Lower lobe of right lung (tissue), 2 donors: ENCODE measurements at regions not wholly inside any gene's neighbourhood (a gene's known extent, or its start where the extent isn't known, plus 50 kb on each side); places are given as distances from the start of the nearest gene placed in this dataset.

Source experiments
- ATAC-seq, 2 donors: fragments of 200-7000 bp; cut with Tn5 transposase; one replicate each; pipeline ENCODE4 v1.9.1; 2020 to 2022; ENCODE audit warnings: mild to moderate bottlenecking in 2 of 2, moderate library complexity in 2 of 2
- DNase-seq: peaks from one replicate; pipeline ENCODE4 v3.0.0-alpha.2; 2020
- H3K27ac ChIP-seq: fragments of 200-600 bp; one replicate; pipeline ENCODE4 v1.8.0; 2022
- H3K27me3 ChIP-seq: fragments of 200-600 bp; one replicate; pipeline ENCODE4 v1.8.0; 2022; ENCODE audit warnings: low read depth
- H3K36me3 ChIP-seq: fragments of 200-600 bp; one replicate; pipeline ENCODE4 v1.8.0; 2022; ENCODE audit warnings: mild to moderate bottlenecking
- H3K4me1 ChIP-seq: fragments of 200-600 bp; one replicate; pipeline ENCODE4 v1.8.0; 2022
- H3K4me3 ChIP-seq: fragments of 200-600 bp; one replicate; pipeline ENCODE4 v1.8.0; 2022; ENCODE audit warnings: mild to moderate bottlenecking
- H3K9me3 ChIP-seq: fragments of 200-600 bp; one replicate; pipeline ENCODE4 v1.8.0; 2022
- CTCF ChIP-seq: fragments of 200-600 bp; IDR thresholded peaks from one replicate; pipeline ENCODE4 v1.8.0; 2022; ENCODE audit warnings: antibody characterized with exemption, mild to moderate bottlenecking
- intact Hi-C: fragments of 100-400 bp; cut with DNase I; formaldehyde crosslinking; loops from one replicate; pipeline ENCODE4 v1.11.0; 2022
- donor health status: DM: no; HTN: yes; CAD: no; lungs with severe emphysema.

GRCh38 chr11:116397602-116398084, 375.1 kb downstream of the BUD13 start:
- DNase-seq (no peak), ATAC-seq (no peak)
- intact Hi-C loops: no loop called here
- no peaks in the 10 kb centered on the region for H3K36me3 ChIP-seq
- no peak overlapping the region for H3K27ac ChIP-seq
- H3K4me3 ChIP-seq: no peak overlapping the region
- no peaks in the 10 kb centered on the region for H3K9me3 ChIP-seq
- TF ChIP-seq CTCF: no peak
- no peaks in the 10 kb centered on the region for H3K4me1 ChIP-seq
- H3K27me3 ChIP-seq: no peaks in the 10 kb centered on the region

GRCh38 chr11:116396331-116396730, 376.5 kb downstream of the BUD13 start:
- H3K27ac ChIP-seq: no peak overlapping the region
- no peaks in the 10 kb centered on the region for H3K27me3 ChIP-seq
- ATAC-seq (no peak), DNase-seq (no peak)
- H3K4me1 ChIP-seq: no peaks in the 10 kb centered on the region
- no peaks in the 10 kb centered on the region for H3K9me3 ChIP-seq
- intact Hi-C loops: no loop called here
- no peaks in the 10 kb centered on the region for H3K36me3 ChIP-seq
- no peak overlapping the region for H3K4me3 ChIP-seq
- no peak for TF ChIP-seq CTCF

GRCh38 chr11:116394022-116394421, 378.8 kb downstream of the BUD13 start:
- no peak for ATAC-seq
- Histone ChIP-seq H3K4me1 (no peaks in the 10 kb centered on the region), H3K36me3 (no peaks in the 10 kb centered on the region), H3K27me3 (no peaks in the 10 kb centered on the region), H3K27ac (no peak overlapping the region), H3K9me3 (no peaks in the 10 kb centered on the region), H3K4me3 (no peak overlapping the region)
- no peak for DNase-seq
- TF ChIP-seq CTCF: no peak
- intact Hi-C loops: no loop called here

GRCh38 chr11:116390963-116391362, 381.8 kb downstream of the BUD13 start:
- H3K27me3 ChIP-seq: no peaks in the 10 kb centered on the region
- H3K27ac ChIP-seq: no peak overlapping the region
- H3K36me3 ChIP-seq: no peaks in the 10 kb centered on the region
- H3K9me3 ChIP-seq: no peaks in the 10 kb centered on the region
- no peak for TF ChIP-seq CTCF
- no peak for ATAC-seq
- no peak overlapping the region for H3K4me3 ChIP-seq
- H3K4me1 ChIP-seq: no peaks in the 10 kb centered on the region
- DNase-seq: no peak
- intact Hi-C loops: no loop called here

GRCh38 chr11:116388146-116388545, 384.6 kb downstream of the BUD13 start:
- H3K4me3 ChIP-seq: no peak overlapping the region
- H3K9me3 ChIP-seq: no peaks in the 10 kb centered on the region
- intact Hi-C loops: no loop called here
- DNase-seq (no peak), ATAC-seq (no peak)
- H3K27me3 ChIP-seq: no peaks in the 10 kb centered on the region
- H3K27ac ChIP-seq: no peak overlapping the region
- H3K36me3 ChIP-seq: no peaks in the 10 kb centered on the region
- H3K4me1 ChIP-seq: no peaks in the 10 kb centered on the region
- no peak for TF ChIP-seq CTCF

GRCh38 chr11:116387641-116388040, 385.1 kb downstream of the BUD13 start:
- no peak for TF ChIP-seq CTCF
- Histone ChIP-seq H3K9me3 (no peaks in the 10 kb centered on the region), H3K27me3 (no peaks in the 10 kb centered on the region), H3K4me1 (no peaks in the 10 kb centered on the region), H3K36me3 (no peaks in the 10 kb centered on the region), H3K27ac (no peak overlapping the region), H3K4me3 (no peak overlapping the region)
- no peak for ATAC-seq
- intact Hi-C loops: no loop called here
- no peak for DNase-seq
